CD14-positive monocyte (primary cell): ENCODE measurements at regions not wholly inside any gene's neighbourhood (a gene's known extent, or its start where the extent isn't known, plus 50 kb on each side); places are given as distances from the start of the nearest gene placed in this dataset.

ENCODE experiments used
- DNase-seq, 3 donors: peaks; one replicate each; pipeline ENCODE4 v3.0.0-alpha.2; 2011 to 2022
- H2AFZ ChIP-seq: 2 replicates; pipeline ENCODE4 v1.6.0; 2012; ENCODE audit warnings: mild to moderate bottlenecking, low read depth, low read length, inconsistent platforms; ENCODE audit not compliant: insufficient read depth, poor library complexity, severe bottlenecking
- H3K27ac ChIP-seq, 2 donors: 1 replicate in 1 of 2; 2 replicates in 1 of 2; pipeline ENCODE4 v1.5.1; 2012 to 2013; ENCODE audit warnings: low read length in 2 of 2, control low read depth in 1 of 2, inconsistent platforms in 1 of 2, low read depth in 1 of 2, mild to moderate bottlenecking in 1 of 2
- H3K27me3 ChIP-seq, 2 donors: one replicate each; pipeline versions ENCODE4 v1.6.0 to v1.6.1; 2011 to 2013; ENCODE audit warnings: low read length in 2 of 2; ENCODE audit not compliant: control insufficient read depth in 2 of 2, insufficient read depth in 2 of 2
- H3K36me3 ChIP-seq, 2 donors: replicated peaks in 1 of 2; 1 replicate in 1 of 2; 2 replicates in 1 of 2; pipeline versions ENCODE4 v1.5.1 to v1.6.1; 2012 to 2013; ENCODE audit warnings: low read length in 2 of 2, control low read depth in 1 of 2, inconsistent platforms in 1 of 2, mild to moderate bottlenecking in 1 of 2; ENCODE audit not compliant: insufficient read depth in 2 of 2, control insufficient read depth in 1 of 2
- H3K4me1 ChIP-seq, 2 donors: 1 replicate in 1 of 2; 2 replicates in 1 of 2; pipeline versions ENCODE4 v1.5.1 to v1.6.1; 2012 to 2013; ENCODE audit warnings: low read length in 2 of 2, control low read depth in 1 of 2, inconsistent platforms in 1 of 2, mild to moderate bottlenecking in 1 of 2, moderate library complexity in 1 of 2; ENCODE audit not compliant: insufficient read depth in 2 of 2, control insufficient read depth in 1 of 2
- H3K4me2 ChIP-seq: replicated peaks from 2 replicates; pipeline ENCODE3; 2012; ENCODE audit warnings: low read length, moderate library complexity, mild to moderate bottlenecking; ENCODE audit not compliant: poor library complexity, severe bottlenecking; ENCODE audit errors: extremely low read depth
- H3K4me3 ChIP-seq, 3 experiments: fragments of 200-600 bp in 1 of 3; sonication (generic) in 1 of 3; replicated peaks in 1 of 3; 1 replicate in 2 of 3; 2 replicates in 1 of 3; pipeline ENCODE4 v1.5.1; 2011 to 2013; ENCODE audit warnings: low read length in 3 of 3, mild to moderate bottlenecking in 3 of 3, control low read depth in 2 of 3, low read depth in 2 of 3, inconsistent platforms in 1 of 3, moderate library complexity in 1 of 3
- H3K79me2 ChIP-seq: 2 replicates; pipeline ENCODE4 v1.6.0; 2012; ENCODE audit warnings: mild to moderate bottlenecking, control low read depth, inconsistent platforms, low read length, moderate library complexity; ENCODE audit not compliant: insufficient read depth
- H3K9ac ChIP-seq: 2 replicates; pipeline ENCODE4 v1.6.0; 2017; ENCODE audit warnings: low read length, mild to moderate bottlenecking; ENCODE audit not compliant: insufficient read depth, poor library complexity, severe bottlenecking
- H3K9me3 ChIP-seq, 2 donors: replicated peaks in 1 of 2; 1 replicate in 1 of 2; 2 replicates in 1 of 2; pipeline versions ENCODE4 v1.5.1 to v1.6.1; 2012 to 2013; ENCODE audit warnings: low read length in 2 of 2, control low read depth in 1 of 2; ENCODE audit not compliant: control insufficient read depth in 1 of 2, insufficient read depth in 1 of 2
- H4K20me1 ChIP-seq: 2 replicates; pipeline ENCODE4 v1.6.0; 2012; ENCODE audit warnings: mild to moderate bottlenecking, low read length, control low read depth, moderate library complexity; ENCODE audit not compliant: insufficient read depth
- H3K27ac Mint-ChIP-seq, 7 donors: one replicate each; pipeline ENCODE4 v1.8.0; 2020; ENCODE audit warnings: mild to moderate bottlenecking in 7 of 7, mixed read lengths in 7 of 7, moderate library complexity in 6 of 7, inconsistent platforms in 2 of 7
- H3K27me3 Mint-ChIP-seq, 3 donors: one replicate each; pipeline ENCODE4 v1.8.0; 2021 to 2022; ENCODE audit warnings: low read depth in 3 of 3, mild to moderate bottlenecking in 3 of 3, mixed read lengths in 3 of 3, moderate library complexity in 3 of 3, inconsistent platforms in 1 of 3
- H3K36me3 Mint-ChIP-seq, 2 donors: one replicate each; pipeline ENCODE4 v1.8.0; 2020; ENCODE audit warnings: mixed read lengths in 2 of 2, inconsistent platforms in 1 of 2, mild to moderate bottlenecking in 1 of 2
- H3K4me1 Mint-ChIP-seq: one replicate; pipeline ENCODE4 v1.8.0; 2020; ENCODE audit warnings: mild to moderate bottlenecking, mixed read lengths
- H3K4me3 Mint-ChIP-seq, 2 donors: one replicate each; pipeline ENCODE4 v1.8.0; 2020; ENCODE audit warnings: mild to moderate bottlenecking in 2 of 2, mixed read lengths in 2 of 2, moderate library complexity in 1 of 2
- H3K9me3 Mint-ChIP-seq, 7 donors: one replicate each; pipeline ENCODE4 v1.8.0; 2020 to 2022; ENCODE audit warnings: mixed read lengths in 7 of 7, mild to moderate bottlenecking in 6 of 7, moderate library complexity in 6 of 7, inconsistent platforms in 2 of 7
- CTCF ChIP-seq: fragments of 200-600 bp; IDR thresholded peaks from one replicate; pipeline ENCODE4 v1.8.0; 2022; ENCODE audit warnings: antibody characterized with exemption, mild to moderate bottlenecking
- WGBS: methylation state at CpG from one replicate; pipeline ENCODE4 v1.1.5; 2013; ENCODE audit warnings: missing lambda C conversion rate; ENCODE audit not compliant: insufficient coverage; 5-methylcytosine and 5-hydroxymethylcytosine counted together
- intact Hi-C, 2 donors: fragments of 100-400 bp; cut with micrococcal nuclease; formaldehyde crosslinking; loops; one replicate each; pipeline versions ENCODE4 v1.15.0 to v1.15.1; 2023

GRCh38 chr3:973340-973739, 119.5 kb upstream of the CNTN6 start:
- Mint-ChIP-seq H3K9me3 (peaks cover under 1 to 13% (median 8%) of the 10 kb centered on the region in 7 donors), H3K27ac (no peak overlapping the region), H3K27me3 (no peaks in the 10 kb centered on the region), H3K4me3 (no peak overlapping the region), H3K36me3 (no peaks in the 10 kb centered on the region), H3K4me1 (no peaks in the 10 kb centered on the region)
- Histone ChIP-seq H3K4me1 (no peaks in the 10 kb centered on the region), H3K4me2 (no peak overlapping the region), H3K36me3 (no peaks in the 10 kb centered on the region), H2AFZ (no peak overlapping the region), H4K20me1 (no peaks in the 10 kb centered on the region), H3K79me2 (no peaks in the 10 kb centered on the region), H3K4me3 (no peak overlapping the region), H3K27ac (no peak overlapping the region), H3K9me3 (peaks cover 6 to 29% of the 10 kb centered on the region in 2 donors), H3K27me3 (no peaks in the 10 kb centered on the region), H3K9ac (no peak overlapping the region)
- intact Hi-C loops, result no loop called here
- DNase-seq, result no peak
- no peak for TF ChIP-seq CTCF
- WGBS, result no CpG with 5 or more reads among the region's 1 CpG

- DNase-seq, result no peak
- H3K27ac Mint-ChIP-seq, result no peak overlapping the region
- Histone ChIP-seq H2AFZ (no peak overlapping the region), H3K79me2 (no peaks in the 10 kb centered on the region), H3K27me3 (no peaks in the 10 kb centered on the region), H3K4me1 (no peaks in the 10 kb centered on the region), H3K4me2 (no peak overlapping the region), H3K9me3 (peaks cover 12 to 31% of the 10 kb centered on the region in 2 donors), H4K20me1 (no peaks in the 10 kb centered on the region), H3K36me3 (no peaks in the 10 kb centered on the region), H3K4me3 (no peak overlapping the region), H3K9ac (no peak overlapping the region), H3K27ac (no peak overlapping the region)
- no peak overlapping the region for H3K4me3 Mint-ChIP-seq
- H3K36me3 Mint-ChIP-seq, result no peaks in the 10 kb centered on the region
- peaks cover 0 to 13% (median 9%) of the 10 kb centered on the region in 7 donors for H3K9me3 Mint-ChIP-seq
- TF ChIP-seq CTCF, result no peak
- intact Hi-C loops, result no loop called here
- no peaks in the 10 kb centered on the region for H3K27me3 Mint-ChIP-seq
- no CpG with 5 or more reads among the region's 5 CpGs for WGBS
- no peaks in the 10 kb centered on the region for H3K4me1 Mint-ChIP-seq
Observed at GRCh38 chr3:976006-976405, 116.8 kb upstream of the CNTN6 start.
